ENCODE measurements at regions not wholly inside any gene's neighbourhood (a gene's known extent, or its start where the extent isn't known, plus 50 kb on each side); places are given as distances from the start of the nearest gene placed in this dataset.
"Not testable (repeated sequence)": the region's sequence is repeated elsewhere in the genome, so short reads cannot be mapped to it uniquely, and the experiment has no call there.

DNA sequence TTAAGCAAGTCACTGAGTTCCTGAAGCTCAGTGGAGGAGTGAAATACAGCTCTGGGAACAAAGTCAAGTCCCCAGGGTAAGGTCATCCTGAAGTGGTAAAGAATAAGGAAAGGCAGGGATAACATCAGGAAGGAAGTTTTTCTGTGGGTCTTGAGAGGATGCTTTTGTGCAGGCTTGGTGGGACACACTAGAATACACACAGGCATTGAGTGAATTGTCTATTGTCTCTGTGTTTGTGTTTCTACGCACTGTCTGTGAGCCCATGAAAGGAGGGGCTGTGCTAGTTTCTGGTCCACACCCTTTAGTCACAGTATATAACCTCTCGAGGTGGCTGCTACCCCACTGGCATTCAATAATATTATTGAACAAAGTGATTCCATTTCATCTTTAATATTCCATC is 95.8 kb upstream of the ABCB5 start:
- DNase-seq (ENCODE audit: low spot score) (no peak), ATAC-seq (no peak)

DNA sequence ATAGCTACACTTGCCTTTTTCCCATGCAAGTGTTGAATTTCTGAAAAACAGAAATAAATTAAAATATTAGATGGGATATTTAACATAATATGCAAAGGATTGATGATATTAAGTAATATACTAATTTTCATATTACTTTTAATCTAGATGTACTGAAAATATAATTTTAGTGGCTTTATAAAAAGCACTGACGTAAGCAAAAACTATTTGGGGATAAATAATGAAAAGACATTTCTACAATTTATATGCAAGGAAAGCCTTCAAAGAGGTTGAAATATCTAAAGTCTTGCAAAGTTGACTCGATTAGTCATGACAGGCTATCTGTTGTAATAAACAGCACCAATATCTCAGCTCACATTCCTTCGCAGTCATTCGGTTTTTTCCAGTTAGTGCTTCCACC is 94.9 kb upstream of the ABCB5 start:
- ATAC-seq (no peak), DNase-seq (ENCODE audit: low spot score) (no peak)

DNA sequence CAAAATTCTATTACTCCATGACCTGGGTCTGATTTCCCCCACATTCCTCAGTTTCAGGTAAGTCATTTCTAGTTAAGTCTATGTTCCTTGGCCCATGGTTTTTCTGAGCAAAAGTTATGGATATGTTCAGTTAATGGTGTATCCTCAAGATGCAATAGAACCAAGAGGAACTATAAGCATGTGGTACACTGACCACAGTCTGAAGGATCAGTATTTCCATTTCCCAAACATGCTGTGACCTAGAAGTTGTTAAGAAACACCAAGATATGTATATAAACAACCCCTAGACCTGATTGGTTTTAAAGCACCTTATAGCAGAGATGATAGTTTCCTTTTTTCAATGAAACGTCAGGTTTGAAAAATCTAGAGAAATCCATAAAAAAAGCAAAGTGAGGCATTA is 94.2 kb upstream of the ABCB5 start:
- ATAC-seq (no peak), DNase-seq (ENCODE audit: low spot score) (no peak)

DNA sequence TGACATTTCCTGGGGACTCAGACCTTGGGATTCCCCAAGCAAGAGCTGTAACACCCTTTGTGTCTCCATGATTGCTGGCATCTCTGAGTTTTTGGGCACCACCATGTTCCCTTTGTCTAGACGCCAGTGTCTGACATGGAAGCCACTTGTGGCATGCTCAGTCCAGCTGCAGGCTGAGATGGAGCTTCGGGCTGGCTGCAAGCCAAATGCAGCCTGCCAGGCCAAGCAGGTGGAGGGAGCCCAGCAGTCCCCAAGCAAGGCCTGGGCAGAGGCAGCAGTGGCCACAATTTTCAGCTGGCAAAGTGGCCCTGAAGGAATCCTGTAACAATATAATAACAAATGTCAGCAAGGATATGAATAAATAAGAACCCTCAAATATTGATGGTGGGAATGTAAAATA is 86.2 kb upstream of the ABCB5 start:
- DNase-seq (ENCODE audit: low spot score) (no peak), ATAC-seq (no peak)

DNA sequence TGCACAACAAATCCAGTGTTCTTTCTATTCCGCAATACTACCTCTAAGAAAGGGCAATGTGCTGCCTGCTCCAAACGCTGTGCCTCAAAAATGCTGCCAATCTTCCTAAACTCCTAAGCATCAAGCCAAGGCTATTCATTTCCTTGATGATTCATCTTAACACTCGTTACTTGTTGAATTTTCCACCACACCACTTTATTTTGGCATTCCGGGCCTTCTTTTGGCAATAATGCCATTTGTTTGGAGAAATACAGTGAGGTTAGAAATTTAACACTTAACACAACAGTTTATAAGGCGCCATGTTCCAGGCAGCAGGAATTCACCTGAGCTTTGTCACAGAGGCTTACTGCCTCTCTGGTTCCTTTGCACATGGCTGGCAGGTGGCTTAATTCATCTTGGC is 82.6 kb upstream of the ABCB5 start:
- DNase-seq (ENCODE audit: low spot score) (no peak), ATAC-seq (no peak)

DNA sequence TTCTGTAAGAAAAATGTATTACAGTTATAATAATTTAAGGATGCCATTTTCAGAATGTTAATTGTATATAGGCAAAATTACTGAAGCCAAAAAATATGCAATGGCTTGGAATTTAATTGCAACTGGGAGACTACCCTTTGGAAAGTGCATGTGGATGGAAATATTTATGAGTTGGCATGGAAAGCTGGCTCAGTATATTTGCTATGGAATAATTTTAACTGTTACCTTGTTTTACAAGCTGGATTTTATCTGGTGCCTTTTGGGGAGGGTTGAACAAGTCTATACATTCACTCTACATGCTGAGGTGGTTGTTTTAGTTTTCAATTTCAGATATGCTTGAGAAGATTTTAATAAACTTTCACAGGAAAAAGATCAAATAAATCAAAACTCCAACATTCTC is 80.9 kb upstream of the ABCB5 start:
- ATAC-seq (no peak), DNase-seq (ENCODE audit: low spot score) (no peak)

DNA sequence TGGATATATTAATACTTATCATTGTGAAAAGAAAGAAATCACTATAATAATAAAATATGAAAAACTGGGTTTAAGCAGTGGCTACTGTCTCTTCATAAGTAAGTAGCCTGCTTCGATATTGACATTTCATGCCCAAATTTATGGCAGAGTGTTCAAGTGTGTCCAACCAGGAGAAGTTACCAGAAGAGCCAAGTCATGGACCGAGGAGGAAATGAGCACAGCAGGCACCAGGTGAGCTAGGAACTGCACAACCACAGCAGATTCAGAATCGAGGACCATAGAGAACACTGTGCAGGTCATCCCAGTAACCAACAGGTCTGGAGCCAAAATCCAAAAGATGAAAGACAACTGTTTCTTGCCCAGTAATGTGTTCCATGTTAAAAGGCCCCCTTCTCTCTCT is 79.9 kb upstream of the ABCB5 start:
- ATAC-seq (no peak), DNase-seq (ENCODE audit: low spot score) (no peak)

DNA sequence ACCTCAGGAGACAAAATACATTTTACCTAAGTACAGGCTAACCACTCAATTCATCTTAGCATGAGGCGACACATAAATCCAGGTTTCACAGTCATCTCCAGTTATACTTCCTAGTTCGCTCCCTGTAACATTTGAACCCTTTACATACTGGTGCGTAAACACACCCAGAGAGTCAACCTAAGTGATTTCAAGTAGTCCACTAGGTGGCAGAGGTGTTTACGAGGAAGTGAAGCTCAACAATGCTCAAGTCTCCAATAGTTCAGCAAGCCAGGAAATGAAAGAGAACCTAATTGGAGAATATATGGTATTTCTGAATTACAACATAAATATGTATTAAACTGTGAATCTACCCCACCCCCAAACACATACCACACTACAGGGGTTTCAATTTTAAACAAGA is 76.3 kb upstream of the ABCB5 start:
- DNase-seq (ENCODE audit: low spot score): no peak
- no peak for ATAC-seq

DNA sequence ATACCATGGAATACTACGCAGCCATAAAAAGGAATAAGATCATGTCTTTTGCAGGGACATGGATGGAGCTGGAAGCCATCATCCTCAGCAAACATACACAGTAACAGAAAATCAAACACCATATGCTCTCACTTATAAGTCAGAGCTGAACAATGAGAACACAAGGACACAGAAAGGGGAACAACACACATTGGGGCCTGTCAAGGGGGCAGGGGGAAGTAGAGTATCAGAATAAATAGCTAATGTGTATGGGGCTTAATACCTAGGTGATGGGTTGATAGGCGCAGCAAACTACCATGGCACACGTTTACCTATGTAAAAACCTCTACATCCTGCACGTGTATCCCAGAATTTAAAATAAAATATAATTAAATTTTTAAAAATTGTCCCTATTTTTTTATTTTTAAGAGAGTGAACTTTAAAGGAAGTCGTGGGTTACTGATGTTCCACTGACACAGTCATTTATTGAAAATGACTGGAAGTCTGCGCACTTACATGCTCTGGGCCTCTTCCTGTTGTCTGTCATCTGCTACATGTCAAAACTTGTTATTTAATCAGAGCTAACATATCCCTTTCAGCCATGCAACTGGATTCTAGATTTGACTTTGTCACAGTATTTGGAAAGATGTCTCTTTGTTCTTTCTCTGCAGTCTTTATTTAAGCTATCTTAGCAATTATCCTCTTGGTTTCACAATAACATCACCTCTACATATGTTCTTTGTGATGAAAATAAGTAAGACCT is 73.7 kb upstream of the ABCB5 start:
- no peak for ATAC-seq
- no peak for DNase-seq (ENCODE audit: low spot score)

DNA sequence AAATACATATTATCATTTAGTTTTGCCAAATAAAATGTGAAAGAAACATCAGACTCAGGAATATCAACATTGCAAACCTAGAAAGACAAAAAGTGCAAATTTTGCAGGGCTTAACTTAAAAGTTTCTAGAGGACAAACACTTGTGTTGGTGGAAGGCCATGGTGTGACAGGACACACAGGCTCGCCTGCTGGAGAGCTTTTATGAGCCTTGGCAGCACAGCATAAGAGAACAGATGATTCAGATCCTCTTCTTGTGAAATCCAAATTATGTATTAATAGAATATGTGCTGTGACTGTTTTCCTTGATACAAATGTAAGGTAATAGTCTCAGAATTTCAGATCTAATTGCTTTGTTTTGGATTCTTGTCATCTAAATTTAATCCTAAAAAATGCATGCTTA is 72.9 kb upstream of the ABCB5 start:
- DNase-seq (ENCODE audit: low spot score) (no peak), ATAC-seq (no peak)

DNA sequence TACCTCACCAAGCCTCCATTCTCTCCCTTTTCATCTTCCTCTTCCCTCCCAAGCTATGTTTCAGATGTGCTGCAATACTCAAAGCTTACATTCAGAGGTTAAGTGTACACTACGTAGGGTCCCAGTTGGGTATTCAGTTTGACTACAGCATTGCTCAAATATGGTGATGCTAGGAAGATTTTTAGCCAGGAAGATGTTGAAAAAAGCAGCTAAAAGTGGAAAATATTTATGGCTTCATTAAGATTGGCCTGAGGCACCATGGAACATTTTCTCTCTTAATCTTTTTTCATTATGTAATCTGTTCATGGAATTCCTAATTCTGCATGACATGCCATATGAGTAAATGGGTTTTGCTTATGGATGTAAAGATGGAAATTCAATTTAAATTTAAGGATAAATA is 72.0 kb upstream of the ABCB5 start:
- ATAC-seq: no peak
- no peak for DNase-seq (ENCODE audit: low spot score)

DNA sequence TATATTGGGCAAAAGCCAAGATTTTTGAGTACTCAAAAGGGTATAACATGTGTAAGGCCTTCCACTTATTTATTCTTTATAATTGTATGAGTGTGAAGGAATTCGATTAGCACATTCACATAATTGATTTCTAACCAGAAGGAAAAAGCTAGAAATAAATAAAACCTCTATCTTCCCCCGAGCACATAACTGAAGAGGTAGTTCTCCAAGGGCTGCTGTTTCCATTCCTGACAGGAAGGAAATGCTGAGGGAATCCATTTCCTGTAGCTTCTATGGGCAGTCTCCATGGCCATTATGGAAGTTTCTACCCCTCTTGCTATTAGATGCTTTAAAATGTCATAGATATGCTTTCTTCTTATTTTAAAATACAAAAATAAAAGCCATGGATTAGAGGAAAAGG is 70.5 kb upstream of the ABCB5 start:
- ATAC-seq: no peak
- no peak for DNase-seq (ENCODE audit: low spot score)

DNA sequence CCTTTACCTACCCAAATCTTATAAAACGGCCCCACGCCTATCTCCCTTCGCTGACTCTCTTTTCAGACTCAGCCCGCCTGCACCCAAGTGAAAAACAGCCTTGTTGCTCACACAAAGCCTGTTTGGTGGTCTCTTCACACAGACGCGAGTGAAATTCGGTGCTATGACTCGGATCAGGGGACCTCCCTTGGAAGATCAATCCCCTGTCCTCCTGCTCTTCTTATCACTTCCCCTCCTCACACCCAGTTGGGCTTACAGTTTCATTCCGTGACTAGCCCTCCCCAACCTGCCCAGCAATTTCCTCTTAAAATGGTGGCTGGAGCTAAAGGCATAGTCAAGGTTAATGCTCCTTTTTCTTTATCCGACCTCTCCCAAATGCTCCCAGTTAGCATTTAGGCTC is 68.5 kb upstream of the ABCB5 start:
- DNase-seq (ENCODE audit: low spot score); ATAC-seq: not testable (repeated sequence)

DNA sequence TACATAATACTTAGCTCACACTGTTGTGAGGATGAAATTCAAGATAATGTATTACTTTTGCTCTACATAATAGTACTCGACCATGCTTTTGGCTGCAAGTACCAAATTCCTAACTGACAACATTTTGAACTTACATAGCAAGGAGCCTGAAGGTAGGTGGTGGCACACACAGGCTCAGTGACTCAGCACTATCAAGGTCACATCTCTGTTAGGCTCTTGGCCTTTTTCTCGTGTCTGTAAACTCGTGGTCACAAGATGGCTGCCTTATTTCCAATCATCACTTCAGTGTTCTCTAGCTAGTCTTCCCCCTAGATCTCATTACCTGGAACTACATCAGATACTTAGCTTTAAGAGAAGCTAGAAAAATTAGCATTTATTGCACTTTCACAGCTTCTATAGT is 61.4 kb upstream of the ABCB5 start:
- no peak for DNase-seq (ENCODE audit: low spot score)

DNA sequence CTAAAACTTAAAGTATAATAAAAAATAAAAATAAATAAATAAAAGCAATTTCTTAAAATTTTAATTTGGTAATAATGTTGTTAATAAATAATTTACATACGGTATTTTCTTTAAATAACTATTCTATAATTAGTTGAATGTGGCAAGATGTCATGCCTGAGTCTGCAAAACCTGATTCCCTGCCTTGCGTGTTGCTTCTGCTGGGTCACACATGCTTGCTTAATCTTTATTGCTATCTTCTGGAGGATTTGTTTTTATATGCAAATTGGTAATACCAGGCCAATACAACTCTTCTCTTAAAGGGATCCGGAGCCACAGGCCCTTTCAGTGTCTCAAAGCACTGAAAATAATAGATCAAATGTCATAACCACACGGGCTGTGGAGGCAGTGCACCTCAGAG is 59.4 kb upstream of the ABCB5 start:
- ATAC-seq: no peak
- no peak for DNase-seq (ENCODE audit: low spot score)

More for the DNA sequence above, 61.4 kb upstream of the ABCB5 start:
- no peak for ATAC-seq

DNA sequence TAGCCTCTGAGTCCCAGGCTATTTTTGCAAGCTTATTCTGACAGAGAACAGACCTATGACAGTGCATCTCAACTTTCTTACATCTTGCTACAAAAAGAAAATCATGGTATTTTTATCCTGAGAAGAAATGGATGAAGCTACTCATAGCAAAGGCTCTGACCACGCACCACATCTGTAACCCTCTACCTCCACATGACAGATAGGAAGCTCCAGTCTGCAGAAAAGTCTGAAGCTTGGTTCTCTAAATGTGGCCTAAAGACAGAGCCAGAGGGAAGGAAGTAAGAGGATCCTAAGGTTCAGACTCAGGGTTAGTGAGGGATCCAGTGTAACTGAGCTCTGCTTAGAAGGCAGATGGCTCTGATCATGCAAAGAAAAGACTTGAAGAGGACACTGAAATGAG is 58.4 kb upstream of the ABCB5 start:
- DNase-seq (ENCODE audit: low spot score) (no peak), ATAC-seq (no peak)

DNA sequence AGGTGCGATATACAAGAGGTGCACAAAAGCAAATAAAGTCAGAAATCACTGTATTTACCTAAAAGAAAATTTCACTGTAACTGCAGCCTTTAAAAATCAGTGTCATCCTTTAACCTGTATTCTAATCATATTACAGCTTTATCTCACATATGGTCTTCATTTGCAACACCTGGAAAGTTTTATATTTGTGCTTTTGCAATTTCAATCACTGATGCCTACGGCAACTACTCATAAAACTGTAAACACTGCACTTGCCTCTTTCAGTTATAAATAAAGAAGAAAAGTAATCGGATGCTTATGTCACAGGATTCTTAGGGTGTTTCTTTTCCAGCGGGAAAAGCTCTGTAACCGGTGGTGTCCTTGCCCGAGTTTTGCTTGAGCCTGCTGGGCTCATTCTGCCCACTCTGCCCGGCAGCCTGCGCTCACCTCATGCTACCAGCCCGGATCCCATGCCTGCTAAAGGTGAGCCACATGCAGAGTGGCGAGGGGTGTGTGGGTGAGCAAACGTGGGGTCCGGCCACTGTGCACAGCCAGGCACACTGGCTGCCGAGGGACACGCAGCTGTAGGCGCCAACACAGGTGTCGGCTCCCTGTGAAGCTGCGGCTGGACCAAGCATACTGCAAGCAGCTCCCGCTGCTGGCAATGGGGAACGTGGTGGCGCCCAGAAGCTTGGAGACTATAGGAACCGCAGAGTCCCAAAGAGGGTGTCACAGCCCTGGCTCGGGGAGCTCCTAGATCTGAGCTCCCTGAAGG is 56.3 kb upstream of the ABCB5 start:
- no peak for DNase-seq (ENCODE audit: low spot score)
- no peak for ATAC-seq

DNA sequence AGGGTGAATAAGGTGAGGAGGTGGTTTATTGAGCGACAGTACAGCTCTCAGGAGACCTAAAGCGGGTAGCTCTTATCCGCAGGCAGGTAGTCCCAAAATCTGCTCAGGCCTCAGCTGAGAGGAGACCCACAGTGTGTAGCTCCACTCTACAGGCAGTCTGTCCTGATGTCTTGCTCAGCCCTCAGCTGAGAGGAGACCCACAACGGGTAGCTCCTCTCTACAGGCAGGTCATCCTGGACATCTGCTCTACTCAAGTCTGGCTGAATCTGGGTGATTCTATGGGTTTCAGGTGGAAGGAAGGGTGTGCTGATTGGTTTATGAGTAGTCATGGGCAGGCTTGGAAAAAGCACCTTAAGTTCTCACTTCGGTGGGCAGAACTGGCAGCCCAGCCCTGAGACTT is 55.6 kb upstream of the ABCB5 start:
- no peak for ATAC-seq
- no peak for DNase-seq (ENCODE audit: low spot score)

DNA sequence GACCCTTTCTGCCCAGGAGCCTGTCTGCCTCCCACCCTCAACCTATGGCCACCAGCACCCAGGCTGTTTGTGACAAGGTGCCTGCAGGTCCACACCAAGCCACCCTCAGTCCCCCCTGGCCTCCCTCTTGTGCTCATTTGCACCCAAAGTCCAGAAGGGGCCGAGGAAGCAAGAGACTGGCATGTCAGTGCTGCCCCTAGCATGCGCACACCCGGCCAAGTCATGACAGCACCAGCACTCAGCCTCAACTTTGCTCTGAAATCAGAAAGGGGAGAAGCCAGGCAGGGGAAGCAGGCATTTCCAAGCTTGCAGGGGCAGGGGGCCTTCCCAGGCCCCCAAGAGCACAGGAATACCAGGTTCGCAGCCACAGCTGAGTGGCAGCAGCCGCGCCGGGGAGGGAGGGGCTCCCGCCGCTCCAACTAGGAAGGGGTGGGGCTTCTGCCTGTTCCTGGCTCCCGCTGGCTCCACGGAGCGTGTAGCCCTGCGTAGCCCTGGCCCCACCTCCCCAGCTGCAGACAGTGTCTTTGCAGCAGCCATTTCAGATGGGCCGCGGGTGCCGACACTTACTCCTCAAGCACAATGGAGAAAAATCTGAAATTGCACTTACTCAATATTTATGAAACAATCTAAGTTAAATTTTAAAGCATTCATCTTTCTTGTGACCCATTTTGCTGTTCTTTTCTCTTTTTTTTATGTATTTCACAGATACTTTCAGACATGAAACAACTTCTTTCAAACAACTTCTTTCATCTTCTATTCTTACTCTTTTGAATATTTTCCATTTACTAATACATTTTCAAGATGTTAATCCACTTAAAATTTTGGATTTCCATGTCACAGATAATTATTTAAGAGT is 54.9 kb upstream of the ABCB5 start:
- no peak for DNase-seq (ENCODE audit: low spot score)
- no peak for ATAC-seq

DNA sequence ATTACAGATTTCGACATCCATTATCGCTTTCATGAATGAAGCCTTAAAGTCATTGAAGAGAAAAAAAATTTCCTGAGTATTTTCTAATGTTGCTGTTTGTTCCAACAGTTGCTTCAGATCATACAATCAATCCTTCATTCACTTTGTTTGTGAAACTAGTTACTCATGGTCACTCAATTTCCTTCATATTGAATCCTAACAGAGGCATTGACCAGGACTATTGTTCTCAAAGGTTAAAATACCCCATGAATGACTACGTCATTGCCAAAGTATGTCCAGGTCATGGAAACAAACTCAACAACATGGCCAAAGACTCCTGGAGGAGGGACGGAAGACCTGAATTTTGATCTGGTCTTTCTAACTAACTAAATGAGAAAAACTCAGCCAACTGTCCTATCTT is 54.0 kb upstream of the ABCB5 start:
- DNase-seq (ENCODE audit: low spot score): no peak
- ATAC-seq: no peak

DNA sequence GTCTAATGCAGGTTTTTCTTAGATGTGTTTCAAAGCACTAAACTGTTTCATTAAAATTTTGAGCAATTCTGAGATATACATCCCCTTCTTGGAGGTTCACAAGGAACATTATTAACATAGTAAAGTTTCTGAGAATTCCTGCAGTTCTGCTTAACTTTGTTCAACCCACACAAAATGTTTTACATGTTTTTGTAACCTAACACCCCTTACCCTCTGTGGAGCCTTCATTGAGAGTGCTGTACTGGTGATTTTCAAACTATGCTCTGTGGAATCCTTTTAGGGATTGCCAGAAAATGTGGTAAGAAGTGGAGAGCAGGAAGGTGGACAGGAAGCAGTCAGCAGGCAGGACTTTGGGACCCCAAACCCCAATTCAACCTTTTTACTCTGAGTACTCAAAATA is 53.6 kb upstream of the ABCB5 start:
- no peak for ATAC-seq

DNA sequence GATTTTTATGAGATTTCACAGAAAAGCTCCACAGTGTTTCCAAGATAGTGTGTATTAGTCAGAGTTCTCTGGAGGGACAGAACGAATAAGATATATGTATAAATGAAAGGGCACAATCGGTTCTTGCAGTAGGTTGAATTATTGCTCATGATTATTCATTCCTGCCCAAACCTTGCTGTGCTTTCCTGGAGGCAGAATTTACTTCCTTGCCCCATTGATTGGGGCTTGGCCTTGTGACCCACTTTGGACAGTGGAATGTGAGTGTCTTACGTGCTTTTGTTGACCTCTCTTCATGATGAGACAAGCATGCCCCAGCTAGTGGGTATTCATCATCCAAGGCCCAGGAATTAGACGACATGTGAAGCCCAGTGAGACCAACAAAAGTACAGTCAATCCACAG is 53.0 kb upstream of the ABCB5 start:
- ATAC-seq: no peak
- DNase-seq (ENCODE audit: low spot score): no peak

More for the DNA sequence above, 53.6 kb upstream of the ABCB5 start:
- no peak for DNase-seq (ENCODE audit: low spot score)

All from left lobe of liver (tissue), 2 donors.